Upper lobe of left lung (tissue), 4 donors: ENCODE measurements at regions not wholly inside any gene's neighbourhood (a gene's known extent, or its start where the extent isn't known, plus 50 kb on each side); places are given as distances from the start of the nearest gene placed in this dataset.

Experiments
- CTCF ChIP-seq, 6 experiments: fragments of 450-650 bp in 4 of 6; fragments of 200-600 bp in 2 of 6; sonication (generic) in 2 of 6; IDR thresholded peaks; one replicate each; pipeline ENCODE4 v1.5.1; 2016 to 2019; ENCODE audit warnings: antibody characterized with exemption in 6 of 6
- EP300 ChIP-seq, 4 donors: sonication (generic); formaldehyde crosslinking; IDR thresholded peaks; one replicate each; pipeline ENCODE4 v1.5.1; 2017; ENCODE audit warnings: antibody characterized with exemption in 4 of 4, control low read depth in 2 of 4
- POLR2A ChIP-seq, 4 donors: fragments of 450-650 bp; IDR thresholded peaks; one replicate each; pipeline ENCODE4 v1.5.1; 2016 to 2017; ENCODE audit warnings: antibody characterized with exemption in 4 of 4, mild to moderate bottlenecking in 2 of 4
- POLR2AphosphoS5 ChIP-seq, 2 donors: sonication (generic); formaldehyde crosslinking; IDR thresholded peaks; one replicate each; pipeline ENCODE4 v1.5.1; 2017; ENCODE audit warnings: antibody characterized with exemption in 2 of 2

GRCh38 chr16:86797700-86798099, 219.4 kb downstream of the FOXL1 start:
- no peak for TF ChIP-seq CTCF (IDR thresholded peaks at IDR 0.05)
- TF ChIP-seq EP300 (IDR thresholded peaks at IDR 0.05), result no peak
- no peak for TF ChIP-seq POLR2A (IDR thresholded peaks at IDR 0.05)
- no peak for TF ChIP-seq POLR2AphosphoS5 (IDR thresholded peaks at IDR 0.05)
